COR-L47 (cell line): ENCODE measurements at regions not wholly inside any gene's neighbourhood (a gene's known extent, or its start where the extent isn't known, plus 50 kb on each side); places are given as distances from the start of the nearest gene placed in this dataset.
"Not testable (repeated sequence)": the region's sequence is repeated elsewhere in the genome, so short reads cannot be mapped to it uniquely, and the experiment has no call there.

ENCODE experiments used
- DNase-seq: peaks from one replicate; lab custom pipeline; 2025; lab: John Stamatoyannopoulos, UW

DNA sequence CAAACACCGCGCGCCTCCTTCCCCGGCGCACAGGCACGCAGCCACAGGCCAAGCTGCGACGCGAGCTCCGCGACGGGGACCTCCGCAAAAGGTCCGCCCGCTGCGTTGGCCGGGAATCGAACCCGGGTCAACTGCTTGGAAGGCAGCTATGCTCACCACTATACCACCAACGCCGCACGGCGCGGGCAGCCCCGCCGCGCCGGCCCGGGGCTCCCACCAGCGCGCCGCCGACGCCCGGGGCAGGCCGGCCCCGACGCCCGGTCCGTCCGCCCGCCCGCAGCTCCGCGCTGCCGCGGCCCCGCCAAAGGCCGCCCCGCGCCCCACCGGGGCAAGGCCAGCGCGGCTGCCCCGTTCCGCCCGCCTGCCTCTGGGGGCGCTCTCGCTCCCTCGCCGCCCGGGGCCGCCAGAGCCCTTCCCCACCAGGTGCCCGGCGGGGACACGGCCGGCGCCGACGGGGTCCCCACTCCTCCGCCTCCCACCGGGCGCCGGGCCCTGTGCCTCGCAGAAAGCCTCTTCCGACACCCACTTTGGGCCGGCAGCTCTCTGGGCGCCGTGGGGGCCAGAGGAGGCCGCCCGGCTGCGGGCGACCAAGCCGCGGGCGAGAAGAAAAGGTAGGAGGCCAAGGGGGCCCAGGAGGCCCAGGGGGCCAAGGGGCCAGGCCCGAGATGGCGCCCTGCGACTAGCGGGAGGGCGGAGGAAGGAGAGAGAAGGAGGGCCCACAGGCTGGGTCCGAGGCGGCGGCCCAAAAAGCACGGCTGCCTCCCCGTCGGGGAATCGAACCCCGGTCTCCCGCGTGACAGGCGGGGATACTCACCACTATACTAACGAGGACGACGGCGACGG is 50.2 kb upstream of the FCGR2A start:
- DNase-seq = not testable (repeated sequence)

DNA sequence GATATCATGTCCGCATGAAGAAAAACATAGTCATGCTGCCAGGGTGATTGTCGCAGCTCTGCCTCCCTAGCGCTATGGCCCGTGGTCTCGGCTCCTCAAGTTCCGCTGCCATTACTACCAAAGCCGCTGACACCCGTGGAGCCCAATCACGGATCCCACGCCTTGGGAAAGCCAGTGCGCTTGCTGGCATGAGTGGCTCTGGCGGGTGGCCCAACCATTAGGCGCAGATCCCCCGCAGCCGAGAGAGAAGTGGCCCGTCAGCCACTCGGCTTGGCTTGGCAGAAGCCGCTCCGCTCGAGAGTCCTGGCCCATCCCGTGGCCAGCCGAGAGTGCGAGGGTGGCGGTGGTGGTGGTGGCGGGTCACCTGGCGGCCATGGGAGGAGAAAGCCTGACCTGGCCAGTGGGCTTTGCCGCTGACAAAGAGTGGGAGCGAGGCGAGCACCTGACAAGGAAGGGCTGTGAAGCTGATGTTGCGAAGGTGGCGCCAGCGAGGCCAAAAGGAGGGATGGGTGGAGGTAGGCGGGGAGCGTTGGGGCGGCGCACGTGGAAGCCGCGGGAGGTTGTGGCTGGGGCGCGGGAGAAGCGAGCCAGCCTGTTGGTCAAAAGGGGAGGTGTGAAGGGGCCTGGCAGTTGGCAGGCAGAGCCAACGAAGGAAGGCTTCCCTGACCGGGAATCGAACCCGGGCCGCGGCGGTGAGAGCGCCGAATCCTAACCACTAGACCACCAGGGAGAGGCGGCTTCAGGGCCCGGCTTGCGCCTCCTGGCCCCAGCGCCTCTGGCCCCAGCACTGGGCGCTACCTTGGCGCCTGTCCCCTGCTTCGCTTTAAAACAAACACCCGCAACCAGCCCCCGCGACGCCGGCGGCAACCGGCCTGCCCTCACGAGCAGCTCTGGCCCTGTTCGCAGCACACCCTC is 51.0 kb upstream of the FCGR2A start:
- not testable (repeated sequence) for DNase-seq

DNA sequence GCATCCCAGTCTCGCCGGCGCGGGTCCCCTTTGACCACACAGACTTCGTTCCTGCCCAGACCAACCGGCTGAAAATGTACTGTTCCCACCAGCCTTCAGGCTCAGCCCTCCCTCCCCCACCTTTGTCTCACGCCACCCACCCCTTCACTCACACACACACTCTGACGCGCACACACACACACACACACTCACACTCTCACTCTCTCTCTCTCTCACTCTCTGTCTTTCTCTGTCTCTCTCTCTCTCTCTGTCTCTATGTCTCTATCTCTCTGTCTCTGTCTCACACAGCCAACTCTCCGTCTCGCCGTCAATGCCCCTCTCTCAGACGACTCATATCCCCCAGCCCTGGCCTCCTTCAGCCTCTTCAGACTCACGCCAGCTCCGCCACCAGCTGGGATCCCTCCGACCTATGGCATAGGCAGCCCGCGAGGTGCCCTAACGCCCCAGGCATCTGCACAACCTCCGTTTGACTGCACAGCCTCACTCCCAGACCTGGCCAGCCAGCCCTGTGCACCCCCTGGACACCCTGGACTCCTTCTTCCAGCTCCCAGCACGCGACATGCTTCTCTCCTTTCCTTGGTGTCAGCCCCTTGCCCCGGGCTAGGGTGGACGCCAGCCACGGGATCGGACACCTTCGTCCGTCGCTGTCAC is 53.4 kb upstream of the FCGR2A start:
- DNase-seq = not testable (repeated sequence)

DNA sequence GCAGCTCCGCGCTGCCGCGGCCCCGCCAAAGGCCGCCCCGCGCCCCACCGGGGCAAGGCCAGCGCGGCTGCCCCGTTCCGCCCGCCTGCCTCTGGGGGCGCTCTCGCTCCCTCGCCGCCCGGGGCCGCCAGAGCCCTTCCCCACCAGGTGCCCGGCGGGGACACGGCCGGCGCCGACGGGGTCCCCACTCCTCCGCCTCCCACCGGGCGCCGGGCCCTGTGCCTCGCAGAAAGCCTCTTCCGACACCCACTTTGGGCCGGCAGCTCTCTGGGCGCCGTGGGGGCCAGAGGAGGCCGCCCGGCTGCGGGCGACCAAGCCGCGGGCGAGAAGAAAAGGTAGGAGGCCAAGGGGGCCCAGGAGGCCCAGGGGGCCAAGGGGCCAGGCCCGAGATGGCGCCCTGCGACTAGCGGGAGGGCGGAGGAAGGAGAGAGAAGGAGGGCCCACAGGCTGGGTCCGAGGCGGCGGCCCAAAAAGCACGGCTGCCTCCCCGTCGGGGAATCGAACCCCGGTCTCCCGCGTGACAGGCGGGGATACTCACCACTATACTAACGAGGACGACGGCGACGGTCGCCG is 57.4 kb upstream of the FCGR2A start:
- DNase-seq = not testable (repeated sequence)

DNA sequence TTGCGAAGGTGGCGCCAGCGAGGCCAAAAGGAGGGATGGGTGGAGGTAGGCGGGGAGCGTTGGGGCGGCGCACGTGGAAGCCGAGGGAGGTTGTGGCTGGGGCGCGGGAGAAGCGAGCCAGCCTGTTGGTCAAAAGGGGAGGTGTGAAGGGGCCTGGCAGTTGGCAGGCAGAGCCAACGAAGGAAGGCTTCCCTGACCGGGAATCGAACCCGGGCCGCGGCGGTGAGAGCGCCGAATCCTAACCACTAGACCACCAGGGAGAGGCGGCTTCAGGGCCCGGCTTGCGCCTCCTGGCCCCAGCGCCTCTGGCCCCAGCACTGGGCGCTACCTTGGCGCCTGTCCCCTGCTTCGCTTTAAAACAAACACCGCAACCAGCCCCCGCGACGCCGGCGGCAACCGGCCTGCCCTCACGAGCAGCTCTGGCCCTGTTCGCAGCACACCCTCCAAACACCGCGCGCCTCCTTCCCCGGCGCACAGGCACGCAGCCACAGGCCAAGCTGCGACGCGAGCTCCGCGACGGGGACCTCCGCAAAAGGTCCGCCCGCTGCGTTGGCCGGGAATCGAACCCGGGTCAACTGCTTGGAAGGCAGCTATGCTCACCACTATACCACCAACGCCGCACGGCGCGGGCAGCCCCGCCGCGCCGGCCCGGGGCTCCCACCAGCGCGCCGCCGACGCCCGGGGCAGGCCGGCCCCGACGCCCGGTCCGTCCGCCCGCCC is 58.1 kb upstream of the FCGR2A start:
- DNase-seq = not testable (repeated sequence)

DNA sequence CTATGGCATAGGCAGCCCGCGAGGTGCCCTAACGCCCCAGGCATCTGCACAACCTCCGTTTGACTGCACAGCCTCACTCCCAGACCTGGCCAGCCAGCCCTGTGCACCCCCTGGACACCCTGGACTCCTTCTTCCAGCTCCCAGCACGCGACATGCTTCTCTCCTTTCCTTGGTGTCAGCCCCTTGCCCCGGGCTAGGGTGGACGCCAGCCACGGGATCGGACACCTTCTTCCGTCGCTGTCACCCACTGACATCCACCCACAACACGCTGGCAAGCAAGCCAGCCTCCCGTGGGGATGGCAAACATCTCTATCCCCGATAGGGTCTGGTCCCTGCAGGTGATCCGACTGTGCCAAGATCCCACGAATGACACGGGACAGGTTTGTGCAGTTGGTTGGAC is 60.5 kb upstream of the FCGR2A start:
- not testable (repeated sequence) for DNase-seq

DNA sequence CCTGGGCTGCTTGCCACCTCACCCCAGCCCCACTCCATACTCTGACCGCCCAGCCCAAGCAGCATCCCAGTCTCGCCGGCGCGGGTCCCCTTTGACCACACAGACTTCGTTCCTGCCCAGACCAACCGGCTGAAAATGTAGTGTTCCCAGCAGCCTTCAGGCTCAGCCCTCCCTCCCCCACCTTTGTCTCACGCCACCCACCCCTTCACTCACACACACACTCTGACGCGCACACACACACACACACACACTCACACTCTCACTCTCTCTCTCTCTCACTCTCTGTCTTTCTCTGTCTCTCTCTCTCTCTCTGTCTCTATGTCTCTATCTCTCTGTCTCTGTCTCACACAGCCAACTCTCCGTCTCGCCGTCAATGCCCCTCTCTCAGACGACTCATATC is 61.0 kb upstream of the FCGR2A start:
- not testable (repeated sequence) for DNase-seq

DNA sequence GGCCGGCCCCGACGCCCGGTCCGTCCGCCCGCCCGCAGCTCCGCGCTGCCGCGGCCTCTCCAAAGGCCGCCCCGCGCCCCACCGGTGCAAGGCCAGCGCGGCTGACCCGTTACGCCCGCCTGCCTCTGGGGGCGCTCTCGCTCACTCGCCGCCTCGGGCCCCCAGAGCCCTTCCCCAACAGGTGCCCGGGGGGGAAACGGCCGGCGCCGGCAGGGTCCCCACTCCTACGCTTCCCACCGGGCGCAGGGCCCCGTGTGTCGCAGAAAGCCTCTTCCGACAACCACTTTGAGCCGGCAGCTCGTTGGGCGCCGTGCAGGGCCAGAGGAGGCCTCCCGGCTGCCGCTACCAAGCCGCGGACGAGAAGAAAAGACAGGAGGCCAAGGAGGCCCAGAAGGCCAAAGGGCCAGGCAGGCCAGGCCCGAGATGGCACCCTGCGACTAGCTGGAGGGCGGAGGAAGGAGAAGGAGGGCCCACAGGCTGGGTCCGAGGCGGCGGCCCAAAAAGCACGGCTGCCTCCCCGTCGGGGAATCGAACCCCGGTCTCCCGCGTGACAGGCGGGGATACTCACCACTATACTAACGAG is 64.9 kb upstream of the FCGR2A start:
- no peak for DNase-seq

DNA sequence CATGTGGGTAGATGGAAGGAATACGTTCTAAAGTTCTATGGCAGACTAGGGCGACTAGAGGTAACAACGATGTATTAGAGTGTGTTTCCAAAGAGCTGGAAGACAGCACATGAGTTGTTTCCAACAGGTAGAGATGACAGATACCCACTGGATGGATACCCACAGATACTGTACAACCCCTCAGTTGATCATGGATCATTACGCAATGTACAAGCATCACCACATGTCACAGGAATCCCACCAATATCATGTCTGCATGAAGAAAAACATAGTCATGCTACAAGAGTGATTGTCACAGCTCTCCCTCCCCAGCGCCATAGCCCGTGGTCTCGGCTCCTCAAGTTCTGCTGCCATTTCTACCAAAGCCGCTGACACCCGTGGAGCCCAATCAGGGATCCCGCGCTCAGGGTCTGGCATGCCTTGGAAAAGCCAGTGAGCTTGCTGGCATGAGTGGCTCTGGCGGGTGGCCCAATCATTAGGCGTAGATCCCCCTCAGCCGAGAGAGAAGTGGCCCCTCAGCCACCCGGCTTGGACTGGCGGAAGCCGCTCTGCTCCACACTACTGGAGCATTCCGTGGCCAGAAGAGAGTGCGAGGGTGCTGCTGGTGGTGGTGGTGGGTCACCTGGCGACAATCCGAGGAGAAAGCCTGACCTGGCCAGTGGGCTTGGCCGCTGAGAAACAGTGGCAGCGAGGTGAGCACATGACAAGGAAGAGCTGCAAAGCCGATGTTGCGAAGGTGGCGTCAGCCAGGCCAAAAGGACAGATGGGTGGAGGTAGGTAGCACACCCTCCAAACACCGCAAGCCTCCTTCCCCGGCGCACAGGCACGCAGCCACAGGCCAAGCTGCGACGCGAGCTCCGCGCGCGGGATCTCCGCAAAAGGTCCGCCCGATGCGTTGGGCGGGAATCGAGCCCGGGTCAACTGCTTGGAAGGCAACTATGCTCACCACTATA is 65.7 kb upstream of the FCGR2A start:
- no peak for DNase-seq

DNA sequence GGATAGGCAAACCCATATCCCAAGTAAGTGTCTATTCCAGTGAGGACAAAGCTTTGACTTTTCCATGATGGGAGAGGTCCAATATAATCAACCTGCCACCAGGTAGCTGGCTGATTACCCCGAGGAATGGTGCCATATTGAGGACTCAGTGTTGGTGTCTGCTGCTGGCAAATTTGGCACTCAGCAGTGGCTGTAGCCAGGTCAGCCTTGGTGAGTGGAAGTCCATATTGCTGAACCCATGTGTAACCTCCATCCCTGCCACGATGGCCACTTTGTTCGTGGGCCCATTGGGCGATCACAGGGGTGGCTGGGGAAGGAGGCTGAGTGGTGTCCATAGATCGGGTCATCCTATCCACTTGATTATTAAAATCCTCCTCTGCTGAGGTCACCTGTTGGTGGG is 65.5 kb upstream of the CFAP126 start:
- DNase-seq = not testable (repeated sequence)

DNA sequence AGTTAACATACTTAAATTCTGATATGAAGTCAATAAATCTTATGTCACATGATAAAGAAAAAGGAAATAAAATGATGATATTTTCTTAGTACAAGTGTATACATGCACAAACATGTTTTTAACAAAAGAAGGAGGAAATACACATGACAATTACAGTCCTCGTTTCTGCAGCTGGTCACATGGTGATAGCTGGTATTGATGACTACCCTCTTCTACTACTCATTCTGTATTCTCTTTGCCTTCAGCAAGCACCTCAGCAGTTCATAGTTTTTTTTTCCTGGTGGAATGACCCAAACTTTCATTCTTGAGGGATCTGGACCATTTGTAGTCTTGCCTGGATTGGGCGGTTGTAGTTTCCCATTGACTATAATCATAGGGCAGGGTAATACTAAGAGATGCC is 64.4 kb upstream of the CFAP126 start:
- no peak for DNase-seq

DNA sequence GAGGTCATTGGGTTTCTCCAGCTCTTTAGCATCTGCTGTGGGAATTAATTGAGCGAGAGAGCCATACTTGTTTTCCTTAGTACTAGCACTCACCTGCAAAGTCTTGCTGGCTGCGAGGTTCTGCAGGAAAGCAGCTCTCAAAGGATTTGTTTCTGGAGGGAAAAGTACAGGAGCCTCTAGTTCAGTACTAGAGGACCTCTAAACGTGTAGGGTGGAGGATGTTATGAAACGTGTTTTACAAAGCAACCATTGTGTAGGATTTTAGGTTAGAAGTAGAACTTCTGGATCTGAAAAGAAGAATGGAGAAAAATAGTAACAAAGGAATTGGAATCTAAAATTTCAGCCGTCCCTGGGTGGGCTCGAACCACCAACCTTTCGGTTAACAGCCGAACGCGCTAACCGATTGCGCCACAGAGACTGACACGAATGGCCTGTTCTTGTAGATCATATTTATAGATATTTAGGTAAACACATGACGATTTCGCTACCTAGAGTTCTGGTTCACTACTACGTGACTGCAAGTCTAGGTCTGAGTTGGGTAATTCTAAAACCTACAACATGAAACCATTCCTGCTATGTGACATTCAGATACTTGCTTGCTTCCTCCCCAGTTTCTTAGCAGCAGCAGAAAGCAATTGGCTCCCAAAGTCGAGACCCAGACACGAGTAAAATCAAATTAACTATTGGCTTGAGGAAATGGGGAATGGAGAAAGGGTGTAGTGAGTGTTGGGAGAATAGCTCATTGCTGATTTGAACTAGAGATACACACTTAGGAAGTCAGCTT is 60.2 kb upstream of the CFAP126 start:
- DNase-seq = no peak

DNA sequence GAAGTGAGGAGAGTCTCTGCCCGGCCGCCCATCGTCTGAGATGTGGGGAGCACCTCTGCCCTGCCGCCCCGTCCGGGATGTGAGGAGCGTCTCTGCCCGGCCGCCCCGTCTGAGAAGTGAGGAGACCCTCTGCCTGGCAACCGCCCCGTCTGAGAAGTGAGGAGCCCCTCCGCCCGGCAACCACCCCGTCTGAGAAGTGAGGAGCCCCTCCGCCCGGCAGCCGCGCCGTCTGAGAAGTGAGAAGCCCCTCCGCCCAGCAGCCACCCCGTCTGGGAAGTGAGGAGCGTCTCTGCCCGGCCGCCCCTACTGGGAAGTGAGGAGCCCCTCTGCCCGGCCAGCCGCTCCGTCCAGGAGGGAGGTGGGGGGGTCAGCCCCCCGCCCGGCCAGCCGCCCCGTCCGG is 55.2 kb upstream of the CFAP126 start:
- not testable (repeated sequence) for DNase-seq

DNA sequence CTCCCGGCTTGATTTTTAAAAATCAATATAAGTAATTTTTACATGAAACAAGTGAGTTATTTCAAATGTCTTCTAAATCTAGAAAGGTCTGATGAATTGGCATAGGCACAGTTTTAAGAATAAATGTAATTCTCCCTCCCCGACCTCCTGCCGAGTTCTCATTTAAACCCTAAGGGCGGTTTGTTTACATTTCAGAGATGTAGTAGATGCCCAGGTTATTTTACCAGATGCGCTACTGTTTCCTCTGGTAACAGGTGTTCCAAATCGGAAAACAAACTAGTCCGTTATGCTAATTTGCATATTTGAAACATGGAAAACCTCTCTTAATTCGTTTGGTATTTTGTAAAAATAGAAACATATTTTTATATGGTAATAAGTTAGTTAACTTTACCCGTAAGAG is 53.8 kb upstream of the CFAP126 start:
- DNase-seq = peak; percentile 9

DNA sequence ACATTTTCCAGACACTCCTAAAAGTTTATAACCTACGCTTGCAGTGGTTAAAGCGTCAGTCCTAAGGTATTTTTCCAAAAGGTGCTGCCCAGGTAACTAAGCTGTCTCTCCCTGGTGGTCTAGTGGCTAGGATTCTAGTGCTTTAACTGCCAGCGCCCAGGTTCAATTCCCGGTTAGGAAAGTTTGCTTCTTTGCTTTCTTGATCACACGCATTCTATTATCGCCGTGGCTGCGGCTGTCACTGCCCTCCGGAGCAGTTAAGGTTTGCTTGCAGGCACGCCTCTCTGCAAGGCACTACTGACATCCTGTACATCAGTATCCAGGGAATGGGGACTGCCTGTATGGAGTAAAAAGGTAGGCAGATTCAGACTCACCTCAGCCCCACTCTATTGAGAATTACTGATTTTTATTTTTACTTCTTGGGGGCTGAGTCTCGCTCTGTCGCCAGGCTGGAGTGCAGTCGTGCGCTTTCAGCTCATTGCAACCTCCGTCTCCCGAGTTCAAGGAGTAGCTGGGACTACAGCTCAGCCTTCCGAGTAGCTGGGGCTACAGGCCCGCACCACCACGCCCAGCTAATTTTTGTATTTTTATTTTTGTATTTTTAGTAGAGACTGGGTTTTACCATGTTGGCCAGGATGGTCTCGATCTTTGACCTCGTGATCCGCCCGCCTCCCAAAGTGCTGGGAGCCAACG is 53.2 kb upstream of the CFAP126 start:
- no peak for DNase-seq

DNA sequence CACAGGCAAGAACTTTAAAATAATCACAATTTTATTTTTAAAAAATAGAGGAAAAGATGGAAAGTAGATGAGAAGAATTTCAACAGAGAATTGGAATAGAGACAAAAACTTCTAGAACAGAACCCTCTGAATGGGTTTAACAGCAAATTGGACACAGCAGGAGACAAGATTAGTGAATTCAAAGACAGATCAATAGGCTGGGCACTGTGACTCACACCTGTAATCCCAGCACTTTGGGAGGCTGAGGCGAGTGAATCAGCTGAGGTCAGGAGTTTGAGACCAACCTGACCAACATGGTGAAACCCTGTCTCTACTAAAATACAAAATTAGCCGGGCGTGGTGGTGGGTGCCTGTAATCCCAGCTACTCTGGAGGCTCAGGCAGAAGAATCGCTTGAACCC is 49.9 kb upstream of the CFAP126 start:
- DNase-seq = not testable (repeated sequence)
